ENCODE measurements at regions not wholly inside any gene's neighbourhood (a gene's known extent, or its start where the extent isn't known, plus 50 kb on each side); places are given as distances from the start of the nearest gene placed in this dataset.

DNA sequence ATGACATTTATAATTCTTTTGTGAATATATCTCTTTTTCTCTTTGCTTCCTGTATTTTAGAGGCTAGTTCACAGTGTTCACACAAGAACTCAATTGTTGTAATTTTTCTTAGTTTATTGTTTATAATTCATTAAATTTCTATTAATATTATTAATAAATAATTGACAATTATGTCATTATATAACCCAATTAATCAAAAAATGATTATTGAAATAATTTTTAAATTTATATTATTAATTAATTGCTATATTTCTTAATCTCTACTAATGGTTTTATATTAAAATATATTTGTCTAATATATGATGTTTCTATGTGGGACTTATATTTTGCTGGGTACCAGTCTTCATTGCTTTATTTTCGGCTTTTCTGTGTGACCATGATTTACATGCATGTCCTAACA, 618.4 kb downstream of the CDH9 start:
- H3K9ac ChIP-seq (ENCODE audit: low read length) = no peak overlapping the region
- no peaks in the 10 kb centered on the region for H3K9me2 ChIP-seq (ENCODE audit: insufficient read depth, low read length)
- no peak overlapping the region for H3K27ac ChIP-seq (ENCODE audit: low read length)
- no peak overlapping the region for H2AFZ ChIP-seq (ENCODE audit: low read depth, low read length)
- H3F3A ChIP-seq (ENCODE audit: insufficient read depth, low read length, poor library complexity, severe bottlenecking) = no peaks in the 10 kb centered on the region
- H3K79me2 ChIP-seq (replicated peaks; ENCODE audit: insufficient read depth, low read length) = no peaks in the 10 kb centered on the region
- no peaks in the 10 kb centered on the region for H3K36me3 ChIP-seq (ENCODE audit: insufficient read depth, low read length)
- no peak overlapping the region for H3K4me2 ChIP-seq (ENCODE audit: low read length)
- no peak overlapping the region for H3K4me3 ChIP-seq (ENCODE audit: low read length)
- no peaks in the 10 kb centered on the region for H3K9me3 ChIP-seq (ENCODE audit: low read length)
- no peaks in the 10 kb centered on the region for H4K20me1 ChIP-seq (ENCODE audit: insufficient read depth)
- no peaks in the 10 kb centered on the region for H3K27me3 ChIP-seq (ENCODE audit: insufficient read depth, low read depth, low read length)
- TF ChIP-seq, protein P1, sequence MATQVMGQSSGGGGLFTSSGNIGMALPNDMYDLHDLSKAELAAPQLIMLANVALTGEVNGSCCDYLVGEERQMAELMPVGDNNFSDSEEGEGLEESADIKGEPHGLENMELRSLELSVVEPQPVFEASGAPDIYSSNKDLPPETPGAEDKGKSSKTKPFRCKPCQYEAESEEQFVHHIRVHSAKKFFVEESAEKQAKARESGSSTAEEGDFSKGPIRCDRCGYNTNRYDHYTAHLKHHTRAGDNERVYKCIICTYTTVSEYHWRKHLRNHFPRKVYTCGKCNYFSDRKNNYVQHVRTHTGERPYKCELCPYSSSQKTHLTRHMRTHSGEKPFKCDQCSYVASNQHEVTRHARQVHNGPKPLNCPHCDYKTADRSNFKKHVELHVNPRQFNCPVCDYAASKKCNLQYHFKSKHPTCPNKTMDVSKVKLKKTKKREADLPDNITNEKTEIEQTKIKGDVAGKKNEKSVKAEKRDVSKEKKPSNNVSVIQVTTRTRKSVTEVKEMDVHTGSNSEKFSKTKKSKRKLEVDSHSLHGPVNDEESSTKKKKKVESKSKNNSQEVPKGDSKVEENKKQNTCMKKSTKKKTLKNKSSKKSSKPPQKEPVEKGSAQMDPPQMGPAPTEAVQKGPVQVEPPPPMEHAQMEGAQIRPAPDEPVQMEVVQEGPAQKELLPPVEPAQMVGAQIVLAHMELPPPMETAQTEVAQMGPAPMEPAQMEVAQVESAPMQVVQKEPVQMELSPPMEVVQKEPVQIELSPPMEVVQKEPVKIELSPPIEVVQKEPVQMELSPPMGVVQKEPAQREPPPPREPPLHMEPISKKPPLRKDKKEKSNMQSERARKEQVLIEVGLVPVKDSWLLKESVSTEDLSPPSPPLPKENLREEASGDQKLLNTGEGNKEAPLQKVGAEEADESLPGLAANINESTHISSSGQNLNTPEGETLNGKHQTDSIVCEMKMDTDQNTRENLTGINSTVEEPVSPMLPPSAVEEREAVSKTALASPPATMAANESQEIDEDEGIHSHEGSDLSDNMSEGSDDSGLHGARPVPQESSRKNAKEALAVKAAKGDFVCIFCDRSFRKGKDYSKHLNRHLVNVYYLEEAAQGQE (IDR thresholded peaks at IDR 0.05; ENCODE audit: borderline replicate concordance) = no peak
- TF ChIP-seq EZH2 (IDR thresholded peaks at IDR 0.05; ENCODE audit: borderline replicate concordance, insufficient read depth, low read length, poor library complexity, severe bottlenecking) = no peak
- no peak for TF ChIP-seq EP300 (conservative IDR thresholded peaks at IDR 0.05; ENCODE audit: poor library complexity, severe bottlenecking)
- TF ChIP-seq, protein P2, sequence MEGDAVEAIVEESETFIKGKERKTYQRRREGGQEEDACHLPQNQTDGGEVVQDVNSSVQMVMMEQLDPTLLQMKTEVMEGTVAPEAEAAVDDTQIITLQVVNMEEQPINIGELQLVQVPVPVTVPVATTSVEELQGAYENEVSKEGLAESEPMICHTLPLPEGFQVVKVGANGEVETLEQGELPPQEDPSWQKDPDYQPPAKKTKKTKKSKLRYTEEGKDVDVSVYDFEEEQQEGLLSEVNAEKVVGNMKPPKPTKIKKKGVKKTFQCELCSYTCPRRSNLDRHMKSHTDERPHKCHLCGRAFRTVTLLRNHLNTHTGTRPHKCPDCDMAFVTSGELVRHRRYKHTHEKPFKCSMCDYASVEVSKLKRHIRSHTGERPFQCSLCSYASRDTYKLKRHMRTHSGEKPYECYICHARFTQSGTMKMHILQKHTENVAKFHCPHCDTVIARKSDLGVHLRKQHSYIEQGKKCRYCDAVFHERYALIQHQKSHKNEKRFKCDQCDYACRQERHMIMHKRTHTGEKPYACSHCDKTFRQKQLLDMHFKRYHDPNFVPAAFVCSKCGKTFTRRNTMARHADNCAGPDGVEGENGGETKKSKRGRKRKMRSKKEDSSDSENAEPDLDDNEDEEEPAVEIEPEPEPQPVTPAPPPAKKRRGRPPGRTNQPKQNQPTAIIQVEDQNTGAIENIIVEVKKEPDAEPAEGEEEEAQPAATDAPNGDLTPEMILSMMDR (IDR thresholded peaks at IDR 0.05; ENCODE audit: poor library complexity, severe bottlenecking) = no peak
- no peak for TF ChIP-seq MXI1 (conservative IDR thresholded peaks at IDR 0.05; ENCODE audit: poor library complexity, severe bottlenecking)
- no peak for TF ChIP-seq SMC3 (conservative IDR thresholded peaks at IDR 0.05; ENCODE audit: poor library complexity)

DNA sequence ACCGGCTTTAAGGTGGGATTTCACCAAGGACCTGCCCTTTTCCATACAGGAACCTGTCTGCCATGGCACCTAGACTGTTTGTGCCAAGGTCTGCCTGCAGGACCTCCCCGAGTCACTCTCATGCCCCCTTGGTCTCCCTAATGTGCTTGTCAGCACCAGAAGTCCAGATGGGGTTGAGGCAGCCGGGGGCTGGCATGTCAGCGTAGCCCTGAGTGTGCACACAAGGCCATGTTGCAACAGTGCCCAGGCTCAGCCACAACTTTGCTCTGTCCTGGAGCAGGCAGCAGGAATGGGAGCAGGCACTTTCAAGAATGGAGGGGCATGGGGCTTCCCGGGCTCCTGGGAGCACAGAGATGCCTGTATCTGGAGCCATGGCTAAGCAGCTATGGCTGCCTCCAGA, 621.5 kb downstream of the CDH9 start:
- Histone ChIP-seq H3K27ac (ENCODE audit: low read length) (no peak overlapping the region), H3K9me2 (ENCODE audit: insufficient read depth, low read length) (no peaks in the 10 kb centered on the region), H3K9ac (ENCODE audit: low read length) (no peak overlapping the region), H3K79me2 (replicated peaks; ENCODE audit: insufficient read depth, low read length) (no peaks in the 10 kb centered on the region), H3K4me3 (ENCODE audit: low read length) (no peak overlapping the region), H3F3A (ENCODE audit: insufficient read depth, low read length, poor library complexity, severe bottlenecking) (no peaks in the 10 kb centered on the region), H3K27me3 (ENCODE audit: insufficient read depth, low read depth, low read length) (no peaks in the 10 kb centered on the region), H3K4me2 (ENCODE audit: low read length) (no peak overlapping the region), H3K9me3 (ENCODE audit: low read length) (no peaks in the 10 kb centered on the region), H2AFZ (ENCODE audit: low read depth, low read length) (no peak overlapping the region), H4K20me1 (ENCODE audit: insufficient read depth) (no peaks in the 10 kb centered on the region), H3K36me3 (ENCODE audit: insufficient read depth, low read length) (no peaks in the 10 kb centered on the region)
- TF ChIP-seq, protein P2 (IDR thresholded peaks at IDR 0.05; ENCODE audit: poor library complexity, severe bottlenecking) = no peak
- TF ChIP-seq, protein P1 (IDR thresholded peaks at IDR 0.05; ENCODE audit: borderline replicate concordance) = no peak
- TF ChIP-seq EP300 (conservative IDR thresholded peaks at IDR 0.05; ENCODE audit: poor library complexity, severe bottlenecking) (no peak), EZH2 (IDR thresholded peaks at IDR 0.05; ENCODE audit: borderline replicate concordance, insufficient read depth, low read length, poor library complexity, severe bottlenecking) (no peak), TAF1 (IDR thresholded peaks at IDR 0.05; ENCODE audit: low read depth) (no peak), RAD21 (conservative IDR thresholded peaks at IDR 0.05) (no peak), SMC3 (conservative IDR thresholded peaks at IDR 0.05; ENCODE audit: poor library complexity) (no peak), POLR2AphosphoS5 (IDR thresholded peaks at IDR 0.05) (no peak), MXI1 (conservative IDR thresholded peaks at IDR 0.05; ENCODE audit: poor library complexity, severe bottlenecking) (no peak)
